Gastroesophageal sphincter (tissue), 3 donors: ENCODE measurements at regions not wholly inside any gene's neighbourhood (a gene's known extent, or its start where the extent isn't known, plus 50 kb on each side); places are given as distances from the start of the nearest gene placed in this dataset.

ENCODE experiments used
- CTCF ChIP-seq, 4 experiments: fragments of 200-600 bp in 2 of 4; fragments of 450-650 bp in 2 of 4; sonication (generic) in 1 of 4; IDR thresholded peaks; one replicate each; pipeline ENCODE4 v1.5.1; 2017 to 2019; ENCODE audit warnings: antibody characterized with exemption in 4 of 4, mild to moderate bottlenecking in 2 of 4, moderate library complexity in 2 of 4
- POLR2A ChIP-seq, 2 donors: fragments of 450-650 bp; IDR thresholded peaks; one replicate each; pipeline ENCODE4 v1.6.1; 2017; ENCODE audit warnings: antibody characterized with exemption in 2 of 2, mild to moderate bottlenecking in 2 of 2, moderate library complexity in 1 of 2
- POLR2AphosphoS5 ChIP-seq: sonication (generic); formaldehyde crosslinking; IDR thresholded peaks from one replicate; pipeline ENCODE4 v1.6.1; 2017; ENCODE audit warnings: antibody characterized with exemption

- TF ChIP-seq CTCF (IDR thresholded peaks at IDR 0.05) (no peak), POLR2AphosphoS5 (no peak), POLR2A (IDR thresholded peaks at IDR 0.05) (no peak)
Measured at GRCh38 chr1:232751393-232752140, 53.6 kb upstream of the MAP10 start.
